IMR-90 (cell line): ENCODE measurements at regions not wholly inside any gene's neighbourhood (a gene's known extent, or its start where the extent isn't known, plus 50 kb on each side); places are given as distances from the start of the nearest gene placed in this dataset.

Source experiments
- ATAC-seq: fragments of 200-7000 bp; cut with Tn5 transposase; 2 replicates; pipeline ENCODE4 v1.9.1; 2020; ENCODE audit warnings: low read depth, mild to moderate bottlenecking, moderate library complexity
- BruUV-seq: library from RNA; stranded (reverse); fragments of 400-500 nt; replicated peaks from 2 replicates; lab custom pipeline; 2021; lab: Mats Ljungman, UMichigan
- CTCF ChIA-PET: fragments of 300-600 bp; formaldehyde crosslinking; extraction: SDS; loops from one replicate; lab custom pipeline; 2021; ENCODE audit warnings: antibody characterized with exemption; lab: Yijun Ruan, JAX
- POLR2A ChIA-PET: fragments of 300-600 bp; sonication (Branson Sonifier 250); formaldehyde crosslinking; loops from one replicate; lab custom pipeline; 2022; ENCODE audit warnings: antibody characterized with exemption; ENCODE audit not compliant: unreplicated experiment; lab: Charles Lee
- DNase-seq: peaks from one replicate; pipeline ENCODE4 v3.0.0; 2013
- H2AFZ ChIP-seq: replicated peaks from 2 replicates; pipeline ENCODE3; 2013; ENCODE audit warnings: low read length, mild to moderate bottlenecking; ENCODE audit not compliant: poor library complexity
- H2AK5ac ChIP-seq: 2 replicates; pipeline ENCODE4 v1.6.1; 2013; ENCODE audit warnings: low read depth, low read length, inconsistent platforms
- H2AK9ac ChIP-seq: replicated peaks from 2 replicates; pipeline ENCODE3; 2013; ENCODE audit warnings: mild to moderate bottlenecking, low read depth, low read length, moderate library complexity; ENCODE audit not compliant: poor library complexity
- H2BK120ac ChIP-seq: 2 replicates; pipeline ENCODE4 v1.6.1; 2013; ENCODE audit warnings: low read depth, low read length, inconsistent platforms
- H2BK15ac ChIP-seq: 3 replicates; pipeline ENCODE4 v1.6.1; 2013; ENCODE audit warnings: low read depth, low read length, inconsistent platforms
- H2BK20ac ChIP-seq: 2 replicates; pipeline ENCODE4 v1.6.1; 2013; ENCODE audit warnings: low read depth, mild to moderate bottlenecking, inconsistent platforms, low read length, moderate library complexity
- H2BK5ac ChIP-seq: 2 replicates; pipeline ENCODE4 v1.6.1; 2013; ENCODE audit warnings: mild to moderate bottlenecking, low read depth, low read length, inconsistent platforms; ENCODE audit not compliant: poor library complexity, severe bottlenecking
- H3K14ac ChIP-seq: replicated peaks from 2 replicates; pipeline ENCODE4 v1.6.1; 2013; ENCODE audit warnings: low read depth, low read length, inconsistent platforms
- H3K18ac ChIP-seq: 2 replicates; pipeline ENCODE4 v1.6.1; 2013; ENCODE audit warnings: low read depth, low read length, control low read depth
- H3K23ac ChIP-seq: 2 replicates; pipeline ENCODE4 v1.6.1; 2013; ENCODE audit warnings: low read depth, low read length, inconsistent platforms
- H3K27ac ChIP-seq: 2 replicates; pipeline ENCODE4 v1.5.1; 2013; ENCODE audit warnings: mild to moderate bottlenecking, control low read depth, low read length; ENCODE audit not compliant: insufficient read depth
- H3K27me3 ChIP-seq: 2 replicates; pipeline ENCODE4 v1.6.1; 2013; ENCODE audit warnings: low read length; ENCODE audit not compliant: control insufficient read depth, insufficient read depth
- H3K36me3 ChIP-seq: 2 replicates; pipeline ENCODE4 v1.6.1; 2013; ENCODE audit warnings: low read length, mixed read lengths; ENCODE audit not compliant: control insufficient read depth, insufficient read depth
- H3K4ac ChIP-seq: 2 replicates; pipeline ENCODE4 v1.6.1; 2013; ENCODE audit warnings: low read depth, low read length, inconsistent platforms
- H3K4me1 ChIP-seq: 2 replicates; pipeline ENCODE4 v1.6.1; 2013; ENCODE audit warnings: low read length, mixed read lengths; ENCODE audit not compliant: control insufficient read depth, insufficient read depth
- H3K4me2 ChIP-seq: 2 replicates; pipeline ENCODE4 v1.6.1; 2013; ENCODE audit warnings: low read depth, mild to moderate bottlenecking, control low read depth, low read length, moderate library complexity
- H3K4me3 ChIP-seq: 2 replicates; pipeline ENCODE4 v1.5.1; 2013; ENCODE audit warnings: low read depth, mild to moderate bottlenecking, control low read depth, low read length, moderate library complexity; ENCODE audit not compliant: insufficient read depth
- H3K56ac ChIP-seq: 2 replicates; pipeline ENCODE4 v1.6.1; 2013; ENCODE audit warnings: low read length, inconsistent platforms; ENCODE audit not compliant: insufficient read depth; ENCODE audit errors: extremely low read depth
- H3K79me1 ChIP-seq, 2 experiments: 2 replicates each; pipeline ENCODE4 v1.6.1; 2013; ENCODE audit warnings: low read length in 2 of 2, inconsistent platforms in 1 of 2, low read depth in 1 of 2
- H3K9ac ChIP-seq: 2 replicates; pipeline ENCODE4 v1.6.1; 2013; ENCODE audit warnings: low read depth, low read length, control low read depth
- H3K9me1 ChIP-seq: 2 replicates; pipeline ENCODE4 v1.6.1; 2013; ENCODE audit warnings: low read length, inconsistent platforms; ENCODE audit not compliant: insufficient read depth
- H3K9me3 ChIP-seq: 2 replicates; pipeline ENCODE4 v1.6.1; 2013; ENCODE audit warnings: low read length; ENCODE audit not compliant: control insufficient read depth, insufficient read depth
- H4K20me1 ChIP-seq: 2 replicates; pipeline ENCODE4 v1.6.1; 2013; ENCODE audit warnings: low read length, inconsistent platforms; ENCODE audit not compliant: insufficient read depth
- H4K5ac ChIP-seq: 2 replicates; pipeline ENCODE4 v1.6.1; 2013; ENCODE audit warnings: mild to moderate bottlenecking, low read depth, low read length, control low read depth
- H4K8ac ChIP-seq, 2 experiments: 2 replicates each; pipeline ENCODE4 v1.6.1; 2013; ENCODE audit warnings: low read depth in 2 of 2, low read length in 2 of 2, control low read depth in 1 of 2, inconsistent platforms in 1 of 2
- H4K91ac ChIP-seq: 2 replicates; pipeline ENCODE4 v1.6.1; 2013; ENCODE audit warnings: low read depth, low read length, inconsistent platforms; ENCODE audit not compliant: insufficient read depth
- BHLHE40 ChIP-seq: fragments of 150-350 bp; IDR thresholded peaks from 2 replicates; pipeline ENCODE4 v1.6.1; 2016; ENCODE audit warnings: mild to moderate bottlenecking, low read depth, low read length
- CEBPB ChIP-seq: IDR thresholded peaks from 2 replicates; pipeline ENCODE4 v1.6.1; 2012; ENCODE audit warnings: low read depth, low read length, improper control_type of control experiment
- CTCF ChIP-seq: conservative IDR thresholded peaks from 2 replicates; pipeline ENCODE4 v1.5.1; 2012; ENCODE audit warnings: mild to moderate bottlenecking, low read depth, low read length, improper control_type of control experiment
- FOS ChIP-seq: fragments of 150-350 bp; IDR thresholded peaks from 2 replicates; pipeline ENCODE4 v1.6.1; 2016; ENCODE audit warnings: low read depth, low read length
- MAFK ChIP-seq: IDR thresholded peaks from 2 replicates; pipeline ENCODE4 v1.6.1; 2012; ENCODE audit warnings: low read depth, low read length, improper control_type of control experiment
- MAZ ChIP-seq: IDR thresholded peaks from 2 replicates; pipeline ENCODE4 v1.6.1; 2012; ENCODE audit warnings: low read depth, mild to moderate bottlenecking, low read length, improper control_type of control experiment, moderate library complexity, borderline replicate concordance
- MXI1 ChIP-seq: IDR thresholded peaks from 2 replicates; pipeline ENCODE4 v1.6.1; 2012; ENCODE audit warnings: low read depth, mild to moderate bottlenecking, low read length, moderate library complexity, borderline replicate concordance
- NFE2L2 ChIP-seq: fragments of 150-350 bp; IDR thresholded peaks from 2 replicates; pipeline ENCODE4 v1.6.1; 2016; ENCODE audit warnings: low read depth, mild to moderate bottlenecking, low read length
- POLR2A ChIP-seq: IDR thresholded peaks from 2 replicates; pipeline ENCODE4 v1.6.1; 2012; ENCODE audit warnings: mild to moderate bottlenecking, low read depth, low read length
- RCOR1 ChIP-seq: IDR thresholded peaks from 2 replicates; pipeline ENCODE4 v1.6.1; 2012; ENCODE audit warnings: mild to moderate bottlenecking, low read length, improper control_type of control experiment; ENCODE audit not compliant: insufficient replicate concordance
- RFX5 ChIP-seq: IDR thresholded peaks from 2 replicates; pipeline ENCODE4 v1.8.0; 2012; ENCODE audit warnings: low read depth, mild to moderate bottlenecking, low read length, moderate library complexity
- SMC3 ChIP-seq: fragments of 150-350 bp; IDR thresholded peaks from 2 replicates; pipeline ENCODE4 v1.6.1; 2016; ENCODE audit warnings: low read depth, mild to moderate bottlenecking, antibody characterized with exemption, low read length, moderate library complexity
- USF2 ChIP-seq: fragments of 150-350 bp; IDR thresholded peaks from 2 replicates; pipeline ENCODE4 v1.6.1; 2017; ENCODE audit warnings: mild to moderate bottlenecking, antibody characterized with exemption, low read length, low read depth
- WGBS, 2 experiments: methylation state at CpG; one replicate each; pipeline versions ENCODE4 v1.1.5 to v1.1.7; 2013; ENCODE audit warnings: missing lambda C conversion rate in 2 of 2; ENCODE audit not compliant: insufficient read length in 1 of 2; ENCODE audit errors: extremely low coverage in 2 of 2; 5-methylcytosine and 5-hydroxymethylcytosine counted together
- dilution Hi-C: fragments of 300-500 bp; cut with HindIII; formaldehyde crosslinking; loops from one replicate; pipeline ENCODE4 v1.14.3; 2018; ENCODE audit warnings: low sequenced_read_pairs; ENCODE audit not compliant: unreplicated experiment
- in situ Hi-C: fragments of 300-500 bp; cut with MboI; formaldehyde crosslinking; loops from 3 replicates; pipeline ENCODE4 v1.14.3; 2019; ENCODE audit warnings: low sequenced_read_pairs, inconsistent platforms, mixed read lengths
- intact Hi-C: fragments of 100-400 bp; cut with micrococcal nuclease; formaldehyde crosslinking; loops from 2 replicates; pipeline ENCODE4 v1.10.0; 2022

GRCh38 chr15:26294059-26294689, 431.0 kb upstream of the ATP10A start:
- H3K4ac ChIP-seq = no peak overlapping the region
- H2AFZ ChIP-seq = no peak overlapping the region
- H3K4me1 ChIP-seq = no peaks in the 10 kb centered on the region
- H3K27me3 ChIP-seq = no peaks in the 10 kb centered on the region
- 20% methylated on average over 2 of the region's 5 CpGs; no CpG with 5 or more reads in 1 of the 2 experiments for WGBS, 2 experiments
- intact Hi-C loops (no loop called here), dilution Hi-C loops (no loop called here), in situ Hi-C loops (no loop called here)
- H2AK5ac ChIP-seq = no peak overlapping the region
- no peak for ATAC-seq
- no peak for DNase-seq
- no peak overlapping the region for H4K91ac ChIP-seq
- no peak overlapping the region for H3K9ac ChIP-seq
- no peaks in the 10 kb centered on the region for H3K36me3 ChIP-seq
- H3K9me1 ChIP-seq = no peaks in the 10 kb centered on the region
- H2BK20ac ChIP-seq = no peak overlapping the region
- H3K56ac ChIP-seq = no peak overlapping the region
- no peak overlapping the region for H3K27ac ChIP-seq
- H3K14ac ChIP-seq = no peak overlapping the region
- no peak overlapping the region for H4K5ac ChIP-seq
- BruUV-seq = no TSS peak
- no peaks in the 10 kb centered on the region for H3K79me1 ChIP-seq
- H2BK120ac ChIP-seq = no peak overlapping the region
- no peak overlapping the region for H3K18ac ChIP-seq
- no peak overlapping the region for H2BK15ac ChIP-seq
- no peak overlapping the region for H2BK5ac ChIP-seq
- ChIA-PET CTCF (no interaction called here), POLR2A (no interaction called here)
- no peak overlapping the region for H3K23ac ChIP-seq
- no peak for TF ChIP-seq FOS
- no peak for TF ChIP-seq POLR2A
- TF ChIP-seq MAZ = no peak
- TF ChIP-seq CEBPB = no peak
- TF ChIP-seq BHLHE40 = no peak
- no peak for TF ChIP-seq CTCF
- TF ChIP-seq SMC3 = no peak
- no peak for TF ChIP-seq RCOR1
- TF ChIP-seq MXI1 = no peak
- TF ChIP-seq MAFK = no peak
- TF ChIP-seq NFE2L2 = no peak
- no peak for TF ChIP-seq USF2
- no peak for TF ChIP-seq RFX5
- H4K8ac ChIP-seq = no peak overlapping the region
- H3K9me3 ChIP-seq = peaks cover 29% of the 10 kb centered on the region
- no peaks in the 10 kb centered on the region for H4K20me1 ChIP-seq
- no peak overlapping the region for H2AK9ac ChIP-seq
- H3K4me2 ChIP-seq = no peak overlapping the region
- no peak overlapping the region for H3K4me3 ChIP-seq
